HG03060 (cell line): ENCODE measurements at regions not wholly inside any gene's neighbourhood (a gene's known extent, or its start where the extent isn't known, plus 50 kb on each side); places are given as distances from the start of the nearest gene placed in this dataset.
"Not testable (repeated sequence)": the region's sequence is repeated elsewhere in the genome, so short reads cannot be mapped to it uniquely, and the experiment has no call there.

Source experiments
- ATAC-seq: cut with Tn5 transposase; IDR thresholded peaks from one replicate; pipeline ENCODE4 v1.9.1; 2021; ENCODE audit warnings: low read depth, moderate number of reproducible peaks; ENCODE audit not compliant: unreplicated experiment

DNA sequence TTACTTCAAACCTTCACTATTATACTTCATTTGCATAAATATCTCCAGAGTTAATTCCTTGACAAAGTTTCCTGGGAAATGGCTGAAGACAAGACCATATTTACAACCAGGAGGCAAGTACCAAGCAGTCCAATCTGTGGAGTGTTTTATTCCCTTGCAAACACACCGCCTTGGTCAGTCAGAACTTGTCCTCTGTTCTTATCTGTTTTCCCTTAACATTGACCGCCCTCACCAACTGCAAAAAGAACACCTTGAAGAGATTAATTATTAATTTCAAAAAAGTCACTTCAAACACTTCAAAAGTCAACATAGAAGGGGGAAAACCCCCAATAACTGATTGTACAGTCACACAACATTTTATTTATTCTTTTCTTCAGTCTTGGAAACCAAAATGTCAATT is 269.0 kb upstream of the RGMB start:
- ATAC-seq = no peak

DNA sequence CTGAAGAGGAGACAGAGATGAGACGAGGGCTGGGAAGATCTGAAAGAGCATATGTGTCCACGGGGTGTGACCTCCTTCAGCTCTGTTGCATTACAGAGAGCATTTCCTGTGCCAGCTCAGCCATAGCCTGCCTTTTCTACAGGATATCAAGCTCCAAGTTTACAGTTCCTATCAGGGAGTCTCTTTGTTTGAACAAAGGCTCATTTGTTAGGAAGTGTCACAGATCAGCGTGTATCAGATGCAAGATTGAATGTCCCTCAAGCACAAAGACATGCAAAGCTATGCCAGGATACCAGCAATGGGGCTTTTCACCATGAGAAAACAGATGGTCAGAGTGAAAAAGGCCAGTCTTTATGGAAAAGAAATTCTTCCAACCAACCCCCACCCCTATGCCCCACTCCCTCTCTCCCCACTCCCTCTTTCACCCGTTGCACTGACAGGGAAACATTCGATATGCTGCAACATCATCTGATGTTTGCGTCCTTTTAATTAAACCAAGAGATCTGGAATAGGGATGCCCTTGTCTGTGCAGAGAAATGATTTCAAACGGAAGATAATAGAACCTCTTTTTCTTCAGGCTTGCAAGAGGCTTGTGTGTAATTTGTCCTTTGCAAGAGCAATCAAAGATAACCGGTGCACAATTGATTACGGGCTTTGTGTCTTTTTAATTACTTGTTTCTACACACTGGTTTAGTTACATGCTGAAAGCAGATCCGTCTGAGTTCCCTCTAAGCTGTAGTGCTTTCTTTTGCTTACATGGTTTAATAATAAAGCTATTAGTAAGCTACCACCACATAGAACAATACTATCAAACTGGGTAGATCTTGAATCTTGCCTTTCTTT is 263.1 kb upstream of the RGMB start:
- no peak for ATAC-seq

DNA sequence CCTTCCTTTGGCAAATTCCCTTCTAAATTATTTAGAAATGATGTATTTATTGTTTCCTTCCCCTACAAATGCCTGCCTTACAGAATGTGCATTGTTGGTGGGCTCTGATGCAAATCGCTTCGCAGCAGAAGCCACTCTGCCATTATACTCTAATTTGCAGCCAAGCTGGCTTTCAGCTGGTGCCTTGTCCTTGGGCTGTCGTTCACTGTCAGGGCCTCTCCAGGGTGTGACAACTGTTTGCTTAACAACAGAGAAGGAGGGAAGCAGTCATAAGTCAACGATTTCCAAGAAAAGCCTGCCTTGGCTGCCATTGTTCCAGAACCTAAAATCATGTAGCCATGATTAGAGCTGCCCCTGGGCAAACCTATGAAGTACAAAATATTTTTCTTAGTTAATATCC is 260.1 kb upstream of the RGMB start:
- ATAC-seq = no peak

DNA sequence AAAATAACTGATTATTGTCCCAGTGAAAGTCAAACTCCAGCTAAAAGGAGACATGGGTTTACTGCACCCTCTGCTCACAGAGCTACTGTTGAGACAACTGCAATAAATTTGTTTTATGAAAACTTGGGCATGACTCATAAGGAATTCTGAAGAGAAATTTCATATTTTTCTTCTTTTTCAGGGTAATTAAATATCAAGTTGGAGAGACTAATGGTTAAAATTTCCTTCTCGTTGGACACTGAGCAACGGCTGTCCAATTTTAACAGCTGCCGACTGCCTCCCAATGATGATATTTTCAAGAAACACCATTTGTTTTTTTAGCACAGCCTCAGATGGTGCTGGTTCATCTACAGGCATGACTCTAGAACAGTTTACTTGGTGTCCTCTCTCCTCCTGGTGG is 259.2 kb upstream of the RGMB start:
- ATAC-seq = no peak

DNA sequence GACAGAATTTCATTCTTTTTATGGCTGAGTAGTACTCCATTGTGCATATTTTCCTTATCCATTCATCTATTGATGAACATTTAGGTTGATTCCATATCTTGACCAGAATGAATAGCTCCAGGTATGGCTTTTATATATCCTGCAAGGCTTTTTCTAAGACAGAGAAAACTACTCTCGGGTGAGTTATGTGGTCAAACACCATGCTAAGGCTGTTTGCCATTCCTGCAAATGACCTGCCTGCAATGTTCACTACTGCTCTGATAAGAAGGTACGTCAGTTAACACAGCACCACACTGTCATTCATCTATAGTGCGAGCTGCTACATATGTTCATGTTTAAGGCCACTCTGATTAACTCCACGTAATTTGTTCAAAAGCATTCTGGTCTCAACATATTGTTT is 256.8 kb upstream of the RGMB start:
- ATAC-seq = no peak

DNA sequence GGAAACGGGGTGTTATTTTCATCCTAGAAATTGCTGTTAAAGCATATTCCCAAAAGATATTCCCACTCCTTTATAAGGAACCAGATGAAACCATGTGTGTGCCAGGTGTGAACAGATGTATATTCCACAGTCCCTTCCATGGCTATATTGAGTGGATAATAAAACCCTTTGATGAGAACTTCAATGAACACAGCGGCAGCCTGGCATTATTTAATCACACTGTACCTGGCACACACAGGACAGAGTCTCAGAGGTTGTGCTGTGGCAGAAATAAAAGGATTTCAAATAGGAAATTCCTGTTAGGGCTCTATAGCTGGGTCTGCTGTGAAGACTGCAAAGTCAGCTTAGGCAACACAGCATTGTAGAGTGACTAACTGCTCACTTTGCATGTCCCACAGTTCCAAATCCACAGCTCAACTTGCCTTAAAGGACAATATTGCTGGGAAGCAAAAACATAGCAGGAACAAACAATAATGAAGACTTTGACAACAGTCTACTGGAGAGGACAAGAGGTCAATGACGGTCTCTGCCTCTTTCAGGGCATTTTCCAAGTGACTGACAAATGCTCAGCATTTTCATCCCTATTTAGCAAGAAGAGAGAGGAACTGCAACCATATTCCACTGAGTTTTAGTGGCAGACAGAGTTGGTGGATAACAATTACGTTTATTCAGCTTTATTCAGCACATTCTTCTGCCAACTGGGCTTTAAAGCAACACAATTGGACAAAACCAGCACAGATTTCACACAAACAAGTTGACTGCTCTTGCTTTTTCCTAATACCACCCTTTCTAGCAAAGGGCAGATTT is 255.7 kb upstream of the RGMB start:
- no peak for ATAC-seq

DNA sequence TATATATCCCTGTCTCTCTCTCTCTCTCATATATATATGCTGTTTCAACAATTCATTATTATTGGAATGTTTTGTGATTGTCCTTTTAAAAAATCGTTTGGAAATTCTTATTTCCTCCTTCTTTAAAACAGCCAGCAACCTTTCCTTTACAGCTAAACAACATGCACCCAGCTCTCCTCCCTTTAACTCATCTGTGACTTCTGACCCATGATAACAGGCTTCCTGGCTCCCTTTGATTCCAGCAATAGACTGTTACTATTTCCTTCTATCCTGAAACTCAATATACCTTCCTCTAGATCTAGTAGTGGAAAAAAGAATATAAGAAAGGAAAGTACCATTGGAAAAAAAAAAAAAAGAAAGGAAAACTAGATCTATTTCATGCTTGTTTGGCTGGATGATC is 254.7 kb upstream of the RGMB start:
- ATAC-seq = no peak

DNA sequence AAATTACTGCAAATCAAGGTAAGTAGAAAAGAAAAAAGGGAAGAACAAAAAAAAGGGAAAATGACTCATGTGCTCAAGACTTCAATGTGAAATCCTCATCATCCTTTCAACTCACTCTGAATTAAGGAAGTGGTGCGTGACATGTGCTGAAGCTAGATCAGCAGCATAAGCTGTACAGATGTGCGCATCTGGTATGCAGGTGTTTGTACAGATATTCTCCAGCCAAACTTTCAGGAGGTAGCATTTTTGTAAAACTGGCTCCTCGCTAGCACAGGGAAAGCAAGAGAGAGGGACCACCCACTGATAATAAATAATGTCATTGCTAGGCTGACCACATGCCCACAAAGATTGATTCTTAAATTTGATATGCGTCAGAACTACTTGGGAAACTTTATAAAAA is 253.9 kb upstream of the RGMB start:
- ATAC-seq = no peak

DNA sequence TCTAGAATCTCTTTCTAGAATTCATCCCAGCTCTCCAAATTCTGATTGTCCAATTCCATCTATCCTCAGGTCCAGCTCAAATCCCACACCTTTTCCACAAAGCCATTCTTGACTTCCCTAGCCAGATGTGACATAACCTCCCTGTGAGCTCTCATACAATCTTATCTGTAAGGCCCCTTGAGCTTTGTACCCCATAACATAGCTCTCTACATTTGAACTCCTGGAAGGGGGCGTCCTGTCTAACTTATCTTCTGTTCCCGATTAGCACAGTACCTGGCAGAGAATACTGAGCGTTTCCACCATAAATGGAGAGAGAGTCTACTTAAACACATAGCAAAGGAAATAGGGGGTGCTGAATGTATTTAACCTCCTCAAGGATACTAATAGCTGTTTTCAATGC is 251.6 kb upstream of the RGMB start:
- no peak for ATAC-seq

DNA sequence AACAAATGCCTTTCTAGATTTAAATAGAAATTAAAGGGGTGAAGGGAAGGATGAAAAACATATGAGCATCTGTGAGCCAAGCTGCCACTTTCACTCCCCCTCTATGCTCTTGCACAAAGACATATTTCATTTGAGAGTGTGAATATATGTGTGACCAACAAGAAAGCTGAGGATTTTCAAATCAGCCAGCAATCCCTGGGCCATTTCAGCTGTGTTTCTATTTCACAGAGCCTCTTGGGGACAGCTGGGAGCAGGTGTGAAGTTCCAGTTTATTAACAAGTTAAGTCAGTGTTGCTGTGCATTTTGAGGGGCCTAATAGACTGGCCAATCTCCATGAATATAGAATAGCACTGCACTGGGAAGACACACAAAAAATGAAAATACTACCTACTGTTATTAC is 248.7 kb upstream of the RGMB start:
- ATAC-seq = no peak

DNA sequence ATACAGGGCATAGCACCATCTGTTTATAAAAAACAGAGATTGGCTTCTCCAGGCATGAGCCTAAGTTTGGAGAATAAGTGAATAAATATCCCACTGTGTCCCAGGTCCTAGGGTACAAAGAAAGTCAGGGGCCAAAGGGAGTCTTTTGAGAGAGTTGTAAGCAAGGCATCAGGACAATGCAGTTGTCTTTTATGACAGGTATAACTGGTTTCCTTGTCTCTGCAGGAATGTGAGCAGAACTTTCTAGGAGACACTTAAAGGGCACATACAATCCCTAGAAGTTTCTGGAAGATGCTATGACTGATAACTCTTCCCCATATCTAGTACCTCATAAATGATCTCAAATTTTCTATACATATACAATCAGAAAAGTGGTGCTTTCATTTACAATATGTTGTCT is 245.6 kb upstream of the RGMB start:
- no peak for ATAC-seq

DNA sequence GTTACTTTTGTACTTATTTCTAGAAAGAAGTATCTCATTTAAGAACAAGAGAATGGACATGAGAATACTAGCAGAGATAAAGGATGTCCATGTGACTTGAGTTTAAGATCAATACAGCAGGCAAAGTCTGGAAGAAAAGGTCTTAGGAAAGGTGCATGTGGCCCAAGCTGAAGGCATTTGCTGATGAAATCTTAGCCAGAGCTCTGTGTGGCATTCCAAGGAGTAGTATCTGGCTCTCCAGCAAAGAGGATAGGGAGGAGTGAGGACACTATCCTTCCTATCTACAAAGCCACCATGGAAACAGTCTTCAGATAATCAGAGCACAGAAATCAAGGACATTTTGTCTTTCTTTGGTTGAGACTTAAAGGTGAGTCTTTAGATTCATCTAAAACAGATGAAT is 244.1 kb upstream of the RGMB start:
- ATAC-seq = no peak

DNA sequence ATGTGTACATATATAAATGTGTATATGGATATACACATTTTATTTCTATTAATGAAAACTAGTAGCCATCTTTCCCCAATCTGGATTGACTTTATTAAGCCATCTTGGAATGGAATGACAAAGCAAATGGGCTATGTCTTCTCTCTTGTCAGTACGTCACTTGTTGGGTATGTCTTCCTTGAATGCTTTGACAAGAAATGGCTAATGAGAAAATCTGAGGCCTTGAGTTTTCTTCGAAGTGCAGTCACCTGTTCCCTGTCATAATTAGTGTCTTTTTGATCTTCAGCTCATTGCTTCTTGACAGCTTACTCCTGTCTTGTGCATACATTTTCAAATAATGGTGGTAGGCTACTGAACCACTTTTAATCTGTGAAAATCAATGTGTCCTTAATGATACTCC is 243.2 kb upstream of the RGMB start:
- no peak for ATAC-seq

DNA sequence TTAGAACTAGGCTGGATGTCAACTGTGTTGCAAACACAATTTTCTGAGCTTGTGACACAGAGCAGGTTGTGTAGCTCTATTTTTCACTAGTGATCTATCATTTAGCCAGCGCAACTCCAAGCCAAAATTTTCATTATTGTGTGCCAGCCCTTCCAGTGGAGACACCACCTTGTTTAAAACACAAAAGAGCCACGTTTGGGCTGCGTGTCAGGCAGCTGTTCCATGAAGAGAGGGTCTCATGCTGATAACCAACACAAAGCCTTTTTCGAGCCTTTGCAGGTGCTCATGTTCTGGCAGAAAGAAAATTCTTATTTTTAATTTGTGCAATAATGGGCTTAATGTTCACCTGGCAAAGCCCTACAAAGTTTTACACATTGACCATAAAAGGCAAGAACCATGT is 237.6 kb upstream of the RGMB start:
- ATAC-seq = no peak

DNA sequence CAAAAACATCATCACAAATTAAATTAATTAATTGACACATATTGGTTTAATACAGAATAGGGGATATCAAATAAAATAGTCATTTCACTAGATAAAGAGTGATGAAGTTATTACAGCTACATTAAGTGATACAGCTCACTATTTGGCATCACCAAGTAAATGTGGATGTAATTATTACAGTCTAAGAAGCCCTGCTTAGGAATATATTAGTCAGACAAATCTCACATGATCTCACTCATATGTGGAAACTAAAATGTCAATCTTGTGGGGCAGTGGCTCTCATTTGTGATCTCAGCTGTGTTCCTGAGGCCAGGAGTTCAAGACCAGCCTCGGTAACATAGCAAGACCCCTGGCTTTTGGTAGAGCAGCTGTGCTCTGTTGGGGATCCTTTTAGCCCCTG is 233.4 kb upstream of the RGMB start:
- ATAC-seq = no peak

DNA sequence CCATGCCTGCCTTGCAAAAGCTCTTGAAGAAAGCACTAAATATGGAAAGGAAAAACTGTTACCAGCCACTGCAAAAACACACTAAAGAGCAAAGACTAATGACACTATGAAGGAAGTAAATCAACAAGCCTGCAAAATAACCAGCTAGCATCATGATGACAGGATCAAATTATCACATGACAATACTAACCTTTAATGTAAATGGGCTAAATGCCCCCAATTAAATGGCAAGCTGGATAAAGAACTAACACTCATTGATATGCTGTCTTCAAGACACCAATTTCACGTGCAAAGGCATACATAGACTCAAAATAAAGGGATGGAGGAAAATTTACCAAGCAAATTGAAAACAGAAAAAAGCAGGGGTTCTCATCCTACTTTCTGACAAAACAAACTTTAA is 231.8 kb upstream of the RGMB start:
- no peak for ATAC-seq

DNA sequence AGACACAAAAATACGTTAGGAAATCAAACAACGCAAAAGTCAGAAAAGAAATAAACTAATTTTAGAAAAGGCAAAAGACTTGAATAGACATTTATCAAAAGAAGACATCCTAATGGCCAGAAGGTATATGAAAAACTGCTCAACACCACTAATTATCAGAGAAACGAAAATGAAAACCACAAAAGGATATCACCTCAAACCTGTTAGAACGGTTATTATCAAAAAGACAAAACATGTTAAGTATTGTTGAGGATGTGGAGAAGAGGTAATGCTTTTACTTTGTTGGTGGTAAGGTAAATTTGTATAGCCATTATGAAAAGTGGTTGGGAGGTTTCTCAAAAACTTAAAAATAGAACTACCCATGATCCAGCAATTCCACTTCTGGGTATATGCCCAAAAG is 230.0 kb upstream of the RGMB start:
- ATAC-seq = no peak

DNA sequence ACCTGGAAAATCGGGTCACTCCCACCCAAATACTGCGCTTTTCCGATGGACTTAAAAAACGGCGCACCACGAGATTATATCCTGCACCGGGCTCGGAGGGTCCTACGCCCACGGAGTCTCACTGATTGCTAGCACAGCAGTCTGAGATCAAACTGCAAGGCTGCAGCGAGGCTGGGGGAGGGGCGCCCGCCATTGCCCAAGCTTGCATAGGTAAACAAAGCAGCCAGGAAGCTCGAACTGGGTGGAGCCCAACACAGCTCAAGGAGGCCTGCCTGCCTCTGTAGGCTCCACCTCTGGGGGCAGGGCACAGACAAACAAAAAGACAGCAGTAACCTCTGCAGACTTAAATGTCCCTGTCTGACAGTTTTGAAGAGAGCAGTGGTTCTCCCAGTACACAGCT is 226.5 kb upstream of the RGMB start:
- ATAC-seq = not testable (repeated sequence)

DNA sequence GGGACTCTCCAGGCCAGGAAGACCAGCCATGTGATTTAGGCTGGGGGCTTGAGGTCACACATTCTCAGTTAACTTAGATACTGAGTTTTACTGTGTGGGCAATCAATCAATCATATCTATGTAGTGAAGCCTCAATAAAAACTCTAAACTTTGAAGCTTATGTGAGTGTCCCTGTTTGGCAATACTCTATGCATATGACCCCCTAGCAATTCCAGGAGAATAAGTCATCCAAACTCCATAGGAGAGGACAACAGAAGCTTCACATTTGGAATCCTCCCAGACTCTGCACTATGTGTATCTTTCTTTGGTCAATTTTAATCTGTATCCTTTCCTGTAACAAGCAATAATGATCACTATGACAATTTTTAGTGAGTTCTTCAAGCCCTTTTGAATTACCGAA is 216.8 kb upstream of the RGMB start:
- ATAC-seq = no peak

DNA sequence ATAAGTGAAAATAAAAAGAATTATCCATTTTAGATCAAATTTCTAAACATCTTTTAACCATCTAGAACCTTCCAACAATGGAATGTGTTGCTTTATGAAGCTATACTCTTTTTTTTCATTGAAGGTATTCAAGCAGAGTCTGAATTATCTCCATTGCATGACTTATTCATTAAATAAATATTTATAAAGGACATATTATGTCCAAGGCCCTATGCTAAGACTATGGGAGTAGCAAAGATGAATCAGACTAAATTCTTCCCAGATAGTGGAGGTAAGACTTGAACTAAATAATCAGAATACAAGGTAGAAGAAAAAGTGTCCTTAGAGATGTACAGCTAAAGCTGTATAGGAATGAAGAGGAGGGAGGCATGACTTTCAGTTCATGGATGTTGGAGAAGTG is 215.5 kb upstream of the RGMB start:
- no peak for ATAC-seq

DNA sequence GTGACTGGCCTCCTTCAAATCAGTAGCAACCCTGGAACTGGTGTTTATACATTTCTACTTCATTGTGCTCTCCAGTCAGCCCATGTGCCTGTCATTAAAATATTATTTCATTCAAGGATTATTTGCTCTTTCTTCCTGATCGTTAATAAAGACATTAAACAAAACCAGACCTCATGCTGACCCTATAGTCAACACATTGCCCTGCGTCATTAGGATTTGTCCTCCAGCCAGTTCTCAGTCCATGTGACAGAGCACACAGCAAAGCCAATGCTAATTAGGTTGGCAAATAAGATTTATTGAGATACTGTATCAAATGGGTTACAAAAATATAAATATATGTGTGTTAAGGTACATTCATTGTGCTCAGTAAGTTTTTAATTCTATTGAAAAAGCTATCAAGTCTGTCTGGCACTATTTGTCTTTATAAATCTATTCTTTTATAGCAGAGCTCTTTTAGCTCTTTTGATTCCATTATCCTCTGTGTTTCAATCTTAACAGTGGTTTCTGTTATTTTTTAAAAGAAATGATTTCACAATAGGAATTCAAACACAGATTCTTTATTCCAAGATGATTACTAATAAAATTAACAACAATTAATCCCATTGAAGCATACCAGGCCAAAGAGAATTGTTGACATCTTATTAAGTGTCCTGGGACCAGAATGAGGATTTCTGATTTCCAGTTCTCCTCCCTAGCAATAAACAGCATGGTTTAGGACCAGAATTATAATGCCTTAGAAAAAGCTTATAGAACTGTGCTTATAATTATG is 209.4 kb upstream of the RGMB start:
- no peak for ATAC-seq
